GM23248 (cell line): ENCODE measurements at regions not wholly inside any gene's neighbourhood (a gene's known extent, or its start where the extent isn't known, plus 50 kb on each side); places are given as distances from the start of the nearest gene placed in this dataset.

Source experiments
- DNase-seq: peaks from one replicate; pipeline ENCODE4 v3.0.0-alpha.2; 2015
- H2AFZ ChIP-seq: fragments of 200-600 bp; sonication (generic); 2 replicates; pipeline ENCODE4 v1.6.1; 2016; ENCODE audit warnings: antibody characterized with exemption
- H3F3A ChIP-seq: fragments of 200-600 bp; sonication (generic); 2 replicates; pipeline ENCODE4 v1.6.1; 2016; ENCODE audit warnings: mild to moderate bottlenecking, antibody characterized with exemption, mixed run types; ENCODE audit not compliant: insufficient read depth
- H3K27ac ChIP-seq: fragments of 200-600 bp; sonication (generic); 2 replicates; pipeline ENCODE4 v1.5.1; 2016; ENCODE audit warnings: mild to moderate bottlenecking
- H3K27me3 ChIP-seq: fragments of 200-600 bp; sonication (generic); replicated peaks from 2 replicates; pipeline ENCODE4 v1.6.1; 2016; ENCODE audit warnings: mild to moderate bottlenecking; ENCODE audit not compliant: insufficient read depth
- H3K36me3 ChIP-seq: fragments of 200-600 bp; sonication (generic); 2 replicates; pipeline ENCODE4 v1.6.1; 2016; ENCODE audit warnings: low read depth, mild to moderate bottlenecking
- H3K4me1 ChIP-seq: fragments of 200-600 bp; sonication (generic); 2 replicates; pipeline ENCODE4 v1.6.1; 2016; ENCODE audit warnings: mild to moderate bottlenecking; ENCODE audit not compliant: insufficient read depth
- H3K4me2 ChIP-seq: fragments of 200-600 bp; sonication (generic); one replicate; pipeline ENCODE4 v1.6.1; 2016; ENCODE audit warnings: mild to moderate bottlenecking; ENCODE audit not compliant: unreplicated experiment
- H3K4me3 ChIP-seq: fragments of 200-600 bp; sonication (generic); 2 replicates; pipeline ENCODE4 v1.5.1; 2016; ENCODE audit warnings: mild to moderate bottlenecking
- H3K79me2 ChIP-seq: fragments of 200-600 bp; sonication (generic); 2 replicates; pipeline ENCODE4 v1.6.1; 2016; ENCODE audit warnings: mild to moderate bottlenecking; ENCODE audit not compliant: insufficient read depth
- H3K9ac ChIP-seq: fragments of 200-600 bp; sonication (generic); 2 replicates; pipeline ENCODE4 v1.6.1; 2016; ENCODE audit warnings: mild to moderate bottlenecking
- H3K9me2 ChIP-seq: fragments of 200-600 bp; sonication (generic); 2 replicates; pipeline ENCODE4 v1.6.1; 2016; ENCODE audit warnings: mixed run types, mild to moderate bottlenecking, moderate library complexity; ENCODE audit not compliant: insufficient read depth
- H3K9me3 ChIP-seq: fragments of 200-600 bp; sonication (generic); one replicate; pipeline ENCODE4 v1.6.1; 2017; ENCODE audit warnings: low read depth
- H4K20me1 ChIP-seq: fragments of 200-600 bp; sonication (generic); 2 replicates; pipeline ENCODE4 v1.6.0; 2016; ENCODE audit not compliant: insufficient read depth
- EZH2 ChIP-seq: fragments of 200-600 bp; sonication (generic); IDR thresholded peaks from 2 replicates; pipeline ENCODE4 v1.6.1; 2018; ENCODE audit warnings: antibody characterized with exemption, mild to moderate bottlenecking; ENCODE audit not compliant: insufficient read depth, poor library complexity, severe bottlenecking
- EZH2phosphoT487 ChIP-seq: fragments of 200-600 bp; sonication (generic); IDR thresholded peaks from 2 replicates; pipeline ENCODE4 v1.6.1; 2018; ENCODE audit warnings: antibody characterized with exemption, moderate library complexity, mild to moderate bottlenecking, low read depth; ENCODE audit not compliant: insufficient read depth
- WGBS, 2 experiments: methylation state at CpG; one replicate each; pipeline ENCODE4 v1.1.6; 2015 to 2017; ENCODE audit warnings: low lambda C conversion rate in 2 of 2, low coverage in 1 of 2; ENCODE audit errors: missing lambda C conversion rate in 2 of 2; 5-methylcytosine and 5-hydroxymethylcytosine counted together
- in situ Hi-C: fragments of 300-500 bp; cut with MboI; formaldehyde crosslinking; loops from 2 replicates; pipeline ENCODE4 v1.15.0; 2020

DNA sequence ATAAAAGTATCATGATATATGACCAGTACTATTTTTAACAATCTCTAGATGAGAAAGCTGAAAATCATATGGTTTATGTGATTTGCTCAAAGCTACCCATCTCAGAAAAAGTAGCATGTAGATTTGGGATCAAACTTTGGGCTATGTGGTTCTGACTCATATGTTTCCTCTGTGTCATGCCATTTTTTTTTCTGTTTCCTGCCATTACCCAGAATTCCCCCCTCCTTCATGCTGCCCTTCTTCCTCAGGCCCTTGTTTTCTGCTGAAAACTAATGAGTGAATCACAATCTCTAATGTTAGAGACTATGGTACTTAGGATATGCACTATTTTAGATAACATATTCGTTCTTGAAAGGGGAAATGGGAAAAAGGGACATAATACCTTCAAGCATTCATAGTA is 80.7 kb downstream of the JRKL start:
- Histone ChIP-seq H3K9me3 (no peaks in the 10 kb centered on the region), H3K27ac (no peak overlapping the region), H2AFZ (no peak overlapping the region; the same call in 1 of the 2 replicates), H3F3A (no peaks in the 10 kb centered on the region), H3K4me2 (no peak overlapping the region), H3K9ac (no peak overlapping the region), H3K79me2 (no peaks in the 10 kb centered on the region), H3K4me1 (no peaks in the 10 kb centered on the region), H4K20me1 (no peaks in the 10 kb centered on the region), H3K27me3 (no peaks in the 10 kb centered on the region), H3K4me3 (no peak overlapping the region), H3K9me2 (no peaks in the 10 kb centered on the region), H3K36me3 (no peaks in the 10 kb centered on the region)
- 45 to 49% methylated on average over 1 of the region's 1 CpG for WGBS, 2 experiments
- peak; percentile 24 for DNase-seq
- TF ChIP-seq EZH2 (no peak), EZH2phosphoT487 (no peak)
- in situ Hi-C loops = no loop called here

DNA sequence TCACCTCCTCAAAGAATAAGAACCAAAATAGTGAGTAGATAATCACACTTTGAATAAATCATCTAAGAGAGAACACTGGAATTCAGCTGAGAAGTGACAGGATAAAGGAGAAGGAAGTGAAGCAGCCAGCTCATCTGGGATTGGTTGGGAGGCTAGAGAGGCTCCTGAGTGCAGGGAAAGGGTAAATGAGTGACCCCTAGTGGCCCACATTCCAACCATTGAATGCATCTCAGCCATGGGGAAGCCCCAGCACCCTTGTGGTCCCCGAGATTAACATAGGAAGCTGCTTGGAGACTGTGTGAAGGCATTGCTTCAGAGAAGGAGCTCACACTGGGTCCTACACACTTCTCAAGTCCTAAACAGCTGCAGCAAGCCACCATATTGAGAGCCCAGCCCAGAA is 82.3 kb downstream of the JRKL start:
- Histone ChIP-seq H2AFZ (no peak overlapping the region), H3K27me3 (no peaks in the 10 kb centered on the region), H3K4me1 (no peaks in the 10 kb centered on the region), H3K9me2 (no peaks in the 10 kb centered on the region), H3K27ac (no peak overlapping the region), H3K4me3 (no peak overlapping the region), H3K4me2 (no peak overlapping the region), H3K79me2 (no peaks in the 10 kb centered on the region), H3F3A (no peaks in the 10 kb centered on the region), H3K9ac (no peak overlapping the region), H4K20me1 (no peaks in the 10 kb centered on the region), H3K36me3 (no peaks in the 10 kb centered on the region), H3K9me3 (no peaks in the 10 kb centered on the region)
- whole genome bisulfite sequencing, 2 experiments = 0 to 22% methylated on average over 1 of the region's 1 CpG
- TF ChIP-seq EZH2 (no peak), EZH2phosphoT487 (no peak)
- no peak for DNase-seq
- in situ Hi-C loops = no loop called here

DNA sequence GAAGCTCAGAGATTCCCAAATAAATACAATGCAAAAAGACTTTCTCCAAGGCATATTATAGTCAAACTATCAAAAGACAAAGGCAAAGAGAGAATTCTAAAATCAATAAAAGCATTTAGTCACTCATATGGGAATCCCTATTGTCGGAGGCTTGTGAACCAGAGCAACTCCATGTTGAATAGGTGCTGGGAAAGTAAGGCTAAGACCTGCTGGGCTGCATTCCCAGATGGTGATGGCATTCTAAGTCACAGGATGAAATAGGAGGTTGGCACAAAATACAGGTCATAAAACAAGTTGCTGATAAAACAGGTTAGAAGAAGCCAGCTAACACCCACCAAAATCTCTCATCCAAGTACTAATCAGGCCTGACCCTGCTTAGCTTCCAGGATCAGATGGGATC is 84.5 kb downstream of the JRKL start:
- Histone ChIP-seq H3F3A (no peaks in the 10 kb centered on the region), H2AFZ (no peak overlapping the region), H4K20me1 (no peaks in the 10 kb centered on the region), H3K27ac (no peak overlapping the region), H3K27me3 (no peaks in the 10 kb centered on the region), H3K9ac (no peak overlapping the region), H3K79me2 (no peaks in the 10 kb centered on the region), H3K4me2 (no peak overlapping the region), H3K9me3 (no peaks in the 10 kb centered on the region), H3K4me3 (no peak overlapping the region), H3K4me1 (no peaks in the 10 kb centered on the region), H3K9me2 (no peaks in the 10 kb centered on the region; the same call in 1 of the 2 replicates), H3K36me3 (no peaks in the 10 kb centered on the region)
- DNase-seq = no peak
- TF ChIP-seq EZH2 (no peak), EZH2phosphoT487 (no peak)
- 8 to 18% methylated on average over 1 of the region's 1 CpG for WGBS, 2 experiments
- in situ Hi-C loops = no loop called here

DNA sequence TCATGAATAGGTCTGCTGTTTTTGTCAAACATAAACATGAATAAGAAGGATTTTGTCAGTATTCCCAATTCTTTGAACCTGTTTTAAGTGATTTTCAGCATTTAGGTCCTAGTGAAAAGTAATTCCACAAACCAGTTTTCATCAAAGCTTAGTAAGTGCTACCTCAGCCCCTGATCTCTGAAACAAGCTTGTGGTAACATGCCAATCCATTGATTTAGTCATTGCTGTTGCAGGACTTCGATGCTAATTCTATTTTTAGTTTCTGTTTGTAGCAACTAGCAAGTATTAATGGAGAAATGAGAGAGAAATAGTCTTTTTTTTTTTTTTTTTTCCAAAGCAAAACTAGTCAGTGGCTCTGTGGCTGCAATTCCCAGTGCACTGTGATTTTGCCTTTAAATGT is 91.4 kb downstream of the JRKL start:
- no peaks in the 10 kb centered on the region for H3K36me3 ChIP-seq
- no peak overlapping the region for H3K4me2 ChIP-seq
- H3F3A ChIP-seq = no peaks in the 10 kb centered on the region
- H3K4me3 ChIP-seq = no peak overlapping the region
- no peak overlapping the region for H3K9ac ChIP-seq
- 0 to 5% methylated on average over 1 of the region's 1 CpG for WGBS, 2 experiments
- no peaks in the 10 kb centered on the region for H3K79me2 ChIP-seq
- H3K4me1 ChIP-seq = no peaks in the 10 kb centered on the region
- in situ Hi-C loops = no loop called here
- no peaks in the 10 kb centered on the region for H4K20me1 ChIP-seq
- no peaks in the 10 kb centered on the region; the same call in 1 of the 2 replicates for H3K27me3 ChIP-seq
- H3K27ac ChIP-seq = no peak overlapping the region
- H3K9me2 ChIP-seq = no peaks in the 10 kb centered on the region; the same call in 1 of the 2 replicates
- TF ChIP-seq EZH2phosphoT487 = no peak
- TF ChIP-seq EZH2 = no peak
- H2AFZ ChIP-seq = no peak overlapping the region
- no peak for DNase-seq
- no peaks in the 10 kb centered on the region for H3K9me3 ChIP-seq

DNA sequence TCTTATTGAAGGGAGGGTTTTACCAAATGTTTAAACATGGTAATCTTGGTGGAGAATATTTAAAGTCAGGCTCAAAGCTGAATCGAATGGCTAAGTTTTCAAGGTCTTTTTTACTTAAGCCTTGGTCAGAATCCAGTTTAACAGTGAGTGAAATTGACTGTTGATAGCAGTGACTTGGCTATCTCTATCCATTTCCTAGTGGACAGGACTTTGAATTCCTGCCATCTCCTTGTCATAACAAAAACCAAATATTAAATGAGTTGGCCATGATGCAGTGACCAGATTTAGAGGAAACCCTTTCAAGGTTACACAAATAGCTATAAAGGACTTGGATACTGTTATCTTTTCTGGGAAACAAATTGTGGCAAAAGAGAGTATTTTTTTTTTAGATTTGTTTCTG is 92.0 kb downstream of the JRKL start:
- no peaks in the 10 kb centered on the region; the same call in 1 of the 2 replicates for H3K9me2 ChIP-seq
- no peak overlapping the region for H3K4me2 ChIP-seq
- no peaks in the 10 kb centered on the region for H3F3A ChIP-seq
- no peak for TF ChIP-seq EZH2
- no peak for TF ChIP-seq EZH2phosphoT487
- no peaks in the 10 kb centered on the region for H3K4me1 ChIP-seq
- H4K20me1 ChIP-seq = no peaks in the 10 kb centered on the region
- in situ Hi-C loops = no loop called here
- no peaks in the 10 kb centered on the region for H3K79me2 ChIP-seq
- no peak overlapping the region for H3K9ac ChIP-seq
- H3K36me3 ChIP-seq = no peaks in the 10 kb centered on the region
- WGBS, 2 experiments = 0 to 2% methylated on average over 1 of the region's 1 CpG
- no peak overlapping the region for H3K27ac ChIP-seq
- H3K9me3 ChIP-seq = no peaks in the 10 kb centered on the region
- no peaks in the 10 kb centered on the region; the same call in 1 of the 2 replicates for H3K27me3 ChIP-seq
- H2AFZ ChIP-seq = no peak overlapping the region
- H3K4me3 ChIP-seq = no peak overlapping the region
- DNase-seq = no peak
